CD4-positive, alpha-beta T cell treated with Interleukin-17A for 1 hour (primary cell): ENCODE measurements at regions not wholly inside any gene's neighbourhood (a gene's known extent, or its start where the extent isn't known, plus 50 kb on each side); places are given as distances from the start of the nearest gene placed in this dataset.
"Not testable (repeated sequence)": the region's sequence is repeated elsewhere in the genome, so short reads cannot be mapped to it uniquely, and the experiment has no call there.

Experiments
- DNase-seq: peaks from one replicate; pipeline ENCODE4 v3.0.0-alpha.2; 2020

DNA sequence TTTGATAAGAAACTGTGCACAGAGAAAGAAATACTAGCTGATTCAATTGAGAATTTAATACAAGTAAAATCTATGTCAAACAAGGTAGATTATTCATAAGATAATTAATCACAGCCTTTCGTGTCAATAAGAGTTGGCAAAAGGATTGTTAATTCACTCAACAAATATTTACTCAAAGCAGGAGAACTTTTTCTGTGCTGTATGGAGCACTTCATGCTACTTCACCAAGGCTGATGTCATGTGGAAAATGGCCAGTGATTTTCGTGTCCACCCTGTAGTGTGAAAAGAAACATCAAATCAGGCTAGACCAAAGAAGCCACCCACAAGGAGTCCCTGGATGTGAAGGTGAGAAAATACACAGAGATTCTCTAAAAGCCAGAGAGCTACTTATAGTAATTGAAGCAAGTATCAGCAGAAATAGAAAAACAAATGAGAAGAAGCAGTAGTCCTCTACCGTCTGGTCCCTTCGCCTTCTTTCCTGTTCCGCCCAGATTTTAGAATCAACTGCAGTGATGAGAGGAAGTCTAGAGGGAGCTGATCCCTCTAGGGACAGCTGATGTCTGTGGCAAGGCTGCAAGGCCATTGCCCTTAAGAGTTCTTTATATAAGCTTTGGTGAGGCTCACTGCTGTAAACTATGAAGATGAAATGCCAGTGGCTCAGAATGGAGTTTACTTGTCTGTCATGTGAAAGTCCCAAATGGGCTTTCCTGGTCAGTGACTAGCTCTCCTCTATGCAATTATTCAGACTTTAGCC, 201.3 kb upstream of the APCDD1 start:
- DNase-seq = no peak

DNA sequence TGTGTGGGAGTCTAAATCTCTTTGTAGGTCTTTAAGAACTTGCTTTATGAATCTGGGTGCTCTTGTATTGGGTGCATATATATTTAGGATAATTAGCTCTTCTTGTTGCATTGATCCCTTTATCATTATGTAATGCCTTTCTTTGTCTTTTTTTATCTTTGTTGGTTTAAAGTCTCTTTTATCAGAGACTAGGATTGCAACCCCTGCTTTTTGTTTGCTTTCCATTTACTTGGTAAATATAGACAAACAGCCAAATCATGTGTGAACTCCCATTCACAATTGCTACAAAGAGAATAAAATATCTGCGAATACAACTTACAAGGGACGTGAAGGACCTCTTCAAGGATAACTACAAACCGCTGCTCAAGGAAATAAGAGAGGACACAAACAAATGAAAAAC, 198.2 kb upstream of the APCDD1 start:
- DNase-seq = not testable (repeated sequence)

DNA sequence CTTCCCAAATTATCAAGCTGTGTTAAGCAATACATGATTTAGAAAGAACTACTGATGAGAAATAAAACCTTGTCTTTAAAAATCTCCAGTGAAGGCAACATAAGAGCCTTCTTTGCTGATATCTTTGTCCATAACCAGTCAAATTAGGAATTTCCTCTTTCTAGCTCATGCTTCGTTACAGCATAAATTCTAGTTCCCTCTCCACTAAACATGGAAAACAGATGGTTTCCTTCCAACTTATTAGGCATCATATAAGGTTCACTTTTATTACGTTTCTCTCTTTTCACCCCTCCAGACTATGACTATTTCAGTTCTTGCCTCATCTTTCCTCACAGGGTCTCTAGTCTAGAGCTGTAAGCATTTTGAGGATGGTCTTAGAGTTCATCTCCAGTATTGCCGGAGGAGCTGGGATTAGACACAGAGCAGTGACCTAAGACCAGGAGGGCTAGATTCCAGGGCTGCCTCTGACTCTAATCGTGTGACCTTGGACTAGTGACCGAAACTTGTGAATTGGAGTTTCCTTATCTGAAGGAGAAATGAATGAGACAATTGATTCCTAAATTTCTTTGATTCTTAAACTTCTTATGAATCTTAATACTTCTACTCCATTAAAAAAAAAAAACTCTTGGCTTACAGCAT, 195.5 kb upstream of the APCDD1 start:
- DNase-seq = no peak

DNA sequence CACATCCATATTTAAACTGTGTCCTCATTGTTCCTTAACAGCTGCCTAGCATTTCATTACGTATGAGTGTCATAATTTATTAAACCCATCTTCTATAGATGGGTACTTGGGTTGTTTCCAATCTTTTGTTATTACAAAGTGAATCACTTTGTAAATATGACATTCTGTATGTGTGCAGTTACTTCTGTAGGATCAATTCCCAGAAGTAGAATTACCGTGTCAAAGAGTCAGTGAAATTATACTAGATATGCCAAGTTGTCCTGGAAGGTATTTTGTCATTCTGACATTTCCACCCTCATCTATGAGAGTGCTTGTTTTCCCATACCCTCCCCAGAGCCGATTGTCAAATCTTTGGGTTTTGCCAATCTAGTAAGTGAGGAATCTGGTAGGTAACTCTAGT, 194.5 kb upstream of the APCDD1 start:
- DNase-seq = no peak

DNA sequence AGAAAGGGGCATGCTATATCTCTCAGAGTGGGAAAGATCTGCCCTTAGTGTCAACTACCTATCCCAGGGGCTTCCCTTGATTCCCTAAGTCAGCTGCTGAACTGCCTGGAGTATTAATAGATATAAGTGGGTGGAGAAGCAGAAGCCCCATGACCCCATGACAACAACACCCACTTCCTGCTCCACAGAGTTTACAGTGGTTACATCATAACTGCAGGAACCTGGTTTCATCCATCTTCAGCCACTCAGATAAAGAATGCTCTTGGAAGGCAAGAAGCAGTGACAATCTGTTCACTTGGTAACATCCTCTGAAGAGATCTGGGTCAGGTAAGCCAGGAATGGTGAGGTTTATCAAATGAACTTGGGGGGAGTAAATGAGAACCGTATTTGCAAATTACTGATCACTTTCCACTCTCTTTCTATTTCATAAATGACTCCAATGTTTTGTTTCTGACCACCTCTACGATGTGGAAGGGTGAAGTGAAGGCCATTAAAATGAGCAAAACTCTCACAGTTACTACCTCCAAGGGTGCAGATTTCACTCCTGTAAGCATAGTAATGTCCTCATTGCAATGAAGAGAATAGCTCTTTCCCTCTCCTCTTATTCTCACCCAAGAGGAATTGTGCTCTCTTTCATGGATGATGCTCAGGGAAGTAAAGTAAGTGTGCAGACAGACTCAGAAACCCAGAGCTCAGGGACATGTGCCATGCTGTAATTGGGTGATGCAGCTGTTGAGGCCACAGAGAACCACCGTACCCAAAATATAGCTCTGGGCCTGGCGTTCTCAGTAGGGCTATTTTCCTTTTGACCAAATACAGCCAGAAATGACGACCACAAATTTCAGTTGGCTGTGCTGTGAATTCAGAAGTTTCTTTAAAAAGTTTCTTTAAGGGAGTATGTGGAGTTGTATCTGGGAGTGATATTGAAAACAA, 192.8 kb upstream of the APCDD1 start:
- no peak for DNase-seq

DNA sequence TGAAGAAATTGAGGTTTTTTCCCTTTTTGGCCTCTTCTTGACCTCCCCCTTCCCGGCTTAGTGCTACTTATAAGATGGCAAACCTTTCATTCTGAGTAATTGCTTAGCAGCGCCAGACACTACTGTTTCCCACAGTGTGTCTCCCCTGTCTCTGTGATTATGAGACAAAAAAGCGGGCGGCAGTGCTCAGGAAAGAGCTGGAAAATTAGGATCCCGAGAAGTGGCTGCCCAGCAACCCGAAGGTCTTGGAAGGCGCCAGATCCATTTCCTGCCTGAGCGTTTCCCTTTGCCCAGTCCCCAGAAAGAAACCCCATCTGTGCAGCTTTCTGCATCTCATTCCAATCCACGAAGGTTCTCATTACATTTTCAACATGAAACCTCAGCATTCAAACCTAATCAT, 191.9 kb upstream of the APCDD1 start:
- no peak for DNase-seq

DNA sequence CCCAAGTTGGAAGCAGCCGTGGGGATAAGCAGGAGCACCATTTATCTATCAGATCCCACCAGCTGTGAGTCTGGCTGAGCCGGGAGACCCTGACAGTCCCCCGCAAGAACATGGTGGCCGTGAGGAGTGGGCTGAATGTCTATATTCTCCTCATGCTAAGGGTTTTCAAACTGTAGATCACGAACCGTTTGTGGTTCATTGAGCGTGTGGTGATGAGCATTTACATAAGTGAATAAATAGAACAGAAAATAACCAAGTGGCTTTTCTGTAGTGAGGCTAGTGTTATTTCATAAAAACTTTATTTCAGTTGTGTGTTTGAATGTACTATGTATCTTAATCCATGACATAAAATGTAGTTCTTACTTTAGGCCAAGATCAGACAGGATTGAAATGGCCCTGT, 190.2 kb upstream of the APCDD1 start:
- DNase-seq = no peak

DNA sequence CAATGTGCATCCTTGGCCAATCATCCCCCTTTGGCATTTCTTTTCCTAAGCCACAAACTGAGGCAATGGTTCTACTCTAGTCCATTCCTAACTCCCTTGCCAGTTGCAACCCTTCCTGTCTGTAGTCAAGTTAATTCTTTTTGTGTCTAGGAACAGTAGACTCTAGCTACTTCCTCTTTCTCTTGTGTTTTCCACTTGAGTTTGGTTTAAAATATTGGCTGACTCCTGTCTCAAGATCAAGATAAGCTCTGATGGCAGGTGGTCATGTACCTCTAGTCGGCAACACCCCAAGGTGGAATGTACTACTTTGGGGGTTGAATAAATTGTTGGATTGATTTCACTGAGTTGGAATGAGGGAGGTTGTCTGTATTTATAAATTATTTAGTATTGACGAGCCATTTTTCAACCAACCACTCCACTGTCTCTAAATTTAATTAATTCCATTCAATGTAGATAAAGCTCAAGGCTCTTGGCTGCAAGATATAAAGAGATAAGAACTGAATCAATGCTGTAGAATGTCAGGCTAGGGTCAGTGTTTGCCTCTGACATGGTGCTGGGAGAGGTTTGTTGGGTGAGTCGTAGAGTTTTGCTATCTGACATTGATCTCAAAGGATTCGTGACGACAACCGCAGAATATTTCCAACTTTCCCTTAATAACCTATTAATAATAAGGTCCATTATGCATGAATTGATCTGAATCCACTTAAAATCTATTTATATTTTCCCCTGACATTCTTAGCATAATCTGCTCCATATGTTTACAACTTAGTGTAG, 188.7 kb upstream of the APCDD1 start:
- DNase-seq = no peak

DNA sequence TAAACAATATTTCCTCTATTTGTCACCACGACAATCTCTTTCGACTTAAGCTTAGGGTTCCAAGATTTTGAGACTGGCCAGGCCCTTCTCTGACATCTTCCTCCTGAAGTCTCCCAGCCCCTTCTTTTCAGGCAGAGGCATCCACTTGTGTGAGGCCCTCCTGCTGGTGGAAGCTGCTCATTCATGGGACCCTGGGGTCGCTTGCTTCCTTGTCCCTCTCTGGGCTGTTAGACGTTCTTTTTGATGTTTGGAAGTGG, 188.2 kb upstream of the APCDD1 start:
- DNase-seq = no peak

DNA sequence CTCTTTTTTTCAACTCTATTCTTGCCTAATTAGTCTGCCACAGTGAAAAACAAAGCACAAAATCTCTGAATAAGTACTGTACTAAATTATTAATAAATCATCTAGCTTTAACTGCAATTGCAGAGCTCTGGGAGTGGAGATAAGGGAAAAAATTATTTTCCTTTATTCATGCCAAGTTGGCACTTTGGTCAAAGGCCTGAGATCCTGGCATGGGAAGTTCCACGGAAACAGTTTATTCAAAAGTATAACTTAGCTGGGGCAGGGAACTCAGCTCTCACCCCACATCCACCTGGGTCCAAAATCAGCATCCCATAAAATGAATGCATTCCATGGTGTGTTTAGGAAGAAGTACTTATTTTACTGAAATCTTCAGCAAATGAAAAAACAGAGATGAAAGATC, 185.2 kb upstream of the APCDD1 start:
- no peak for DNase-seq

DNA sequence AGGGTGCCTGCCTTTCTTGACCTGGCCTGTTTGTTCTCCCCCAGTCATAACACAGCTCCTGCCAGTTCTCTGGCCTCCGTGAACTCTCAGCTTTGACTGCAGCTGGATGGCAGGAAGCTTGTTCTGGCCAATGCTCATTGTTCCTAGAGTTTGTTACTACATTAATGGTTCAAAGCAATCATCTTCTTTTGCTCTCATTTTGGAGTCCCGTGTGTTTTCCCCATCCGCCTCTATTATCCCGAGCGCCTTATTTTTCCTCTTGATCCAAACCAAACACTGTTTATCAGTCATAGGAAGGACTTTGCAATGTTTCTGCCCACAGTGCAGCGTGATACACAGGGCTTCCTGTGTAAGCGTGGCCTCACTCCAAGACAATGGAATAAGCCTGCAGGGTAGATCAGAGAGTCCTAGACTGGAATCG, 184.3 kb upstream of the APCDD1 start:
- no peak for DNase-seq

DNA sequence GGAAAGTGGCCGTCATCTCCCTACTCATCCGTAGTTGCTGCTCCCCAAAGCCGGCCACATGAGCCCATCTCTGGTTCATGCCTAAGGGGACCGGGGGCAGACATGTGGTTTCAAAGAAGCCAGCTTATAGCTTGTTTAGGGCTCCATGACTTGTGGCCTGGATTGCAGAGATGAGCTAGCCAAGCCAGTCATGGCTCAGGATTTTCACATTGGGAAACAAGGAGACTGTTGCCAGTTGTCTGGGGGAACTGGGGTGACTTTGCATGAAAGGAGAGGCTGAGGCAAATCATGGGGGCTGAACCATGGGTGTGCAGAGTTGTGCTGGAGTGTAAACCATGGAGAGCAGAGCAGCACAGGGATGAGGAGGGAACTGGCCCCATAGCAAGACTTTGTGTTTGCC, 183.0 kb upstream of the APCDD1 start:
- no peak for DNase-seq

DNA sequence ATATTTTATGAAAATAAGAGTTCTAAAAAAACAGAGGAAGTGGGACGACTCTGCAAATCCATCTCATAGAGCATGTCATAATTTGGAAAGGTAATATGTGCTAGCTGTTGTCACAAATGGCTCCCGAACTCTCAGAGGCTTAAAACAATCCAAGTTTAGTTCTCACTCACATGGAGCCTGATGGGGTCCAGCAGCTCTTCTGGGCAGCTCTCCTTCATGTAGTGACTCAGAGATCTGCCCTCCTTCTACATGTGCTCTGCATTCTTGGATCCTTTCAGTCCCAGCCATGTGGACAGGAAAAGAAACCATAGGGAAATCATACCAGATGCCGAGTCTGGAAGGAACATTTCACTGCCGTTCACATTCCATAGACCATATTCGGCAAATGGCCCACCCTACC, 180.1 kb upstream of the APCDD1 start:
- DNase-seq = no peak

DNA sequence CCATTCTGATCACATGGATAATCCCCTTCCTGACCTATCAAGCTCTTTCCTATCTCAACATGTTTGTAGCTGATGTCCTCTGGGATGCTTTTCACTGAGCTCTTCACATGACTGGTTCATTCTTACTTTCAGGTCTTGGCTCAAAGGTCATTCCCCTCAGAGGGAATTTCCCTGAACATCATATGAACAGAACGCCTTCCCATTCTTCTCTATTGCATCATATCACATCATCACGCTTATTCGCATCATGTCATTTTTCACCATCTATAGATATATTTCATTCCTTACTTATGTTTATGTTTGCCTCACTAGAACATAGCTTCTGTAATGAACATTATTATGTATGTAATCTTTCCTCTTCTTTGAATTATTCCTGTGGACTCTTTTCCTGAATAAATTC, 178.9 kb upstream of the APCDD1 start:
- DNase-seq = no peak

DNA sequence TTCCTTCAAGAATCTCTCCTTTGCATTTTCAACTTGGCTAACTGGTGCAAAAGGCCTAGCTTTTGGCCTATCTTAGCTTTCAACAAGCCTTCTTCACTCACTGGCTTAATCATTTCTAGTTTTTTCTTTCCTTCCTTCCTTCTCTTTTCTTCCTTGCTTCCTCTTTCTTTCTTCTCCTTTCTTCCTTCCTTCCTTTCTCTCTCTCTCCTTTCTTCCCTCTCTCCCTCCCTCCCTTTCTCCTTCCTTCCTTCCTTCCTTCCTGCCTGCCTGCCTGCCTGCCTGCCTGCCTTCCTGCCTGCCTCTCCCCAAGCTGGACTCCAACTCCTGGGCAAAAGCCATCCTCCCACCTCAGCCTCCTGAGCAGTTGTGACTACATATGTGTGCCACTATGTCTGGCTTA, 176.2 kb upstream of the APCDD1 start:
- no peak for DNase-seq

DNA sequence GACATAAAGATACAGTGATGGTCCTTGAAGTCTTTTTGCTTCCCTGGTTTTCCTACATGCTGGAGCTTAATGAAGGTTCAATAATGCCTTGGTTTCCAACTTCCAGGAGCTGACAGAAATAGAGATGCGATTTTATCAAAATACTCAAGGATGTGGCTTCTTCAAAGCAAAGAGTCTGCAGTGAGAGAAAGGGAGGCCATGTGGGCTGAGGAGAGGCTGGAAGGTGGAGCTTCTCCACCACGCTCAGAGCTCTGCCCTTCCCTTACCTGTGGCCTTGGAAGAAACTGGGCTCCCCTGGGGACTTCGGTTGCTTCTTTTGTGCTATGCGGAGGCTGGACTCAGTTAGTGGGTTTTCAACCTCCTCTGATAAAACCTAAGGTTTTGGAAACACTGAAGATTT, 175.0 kb upstream of the APCDD1 start:
- DNase-seq = no peak

DNA sequence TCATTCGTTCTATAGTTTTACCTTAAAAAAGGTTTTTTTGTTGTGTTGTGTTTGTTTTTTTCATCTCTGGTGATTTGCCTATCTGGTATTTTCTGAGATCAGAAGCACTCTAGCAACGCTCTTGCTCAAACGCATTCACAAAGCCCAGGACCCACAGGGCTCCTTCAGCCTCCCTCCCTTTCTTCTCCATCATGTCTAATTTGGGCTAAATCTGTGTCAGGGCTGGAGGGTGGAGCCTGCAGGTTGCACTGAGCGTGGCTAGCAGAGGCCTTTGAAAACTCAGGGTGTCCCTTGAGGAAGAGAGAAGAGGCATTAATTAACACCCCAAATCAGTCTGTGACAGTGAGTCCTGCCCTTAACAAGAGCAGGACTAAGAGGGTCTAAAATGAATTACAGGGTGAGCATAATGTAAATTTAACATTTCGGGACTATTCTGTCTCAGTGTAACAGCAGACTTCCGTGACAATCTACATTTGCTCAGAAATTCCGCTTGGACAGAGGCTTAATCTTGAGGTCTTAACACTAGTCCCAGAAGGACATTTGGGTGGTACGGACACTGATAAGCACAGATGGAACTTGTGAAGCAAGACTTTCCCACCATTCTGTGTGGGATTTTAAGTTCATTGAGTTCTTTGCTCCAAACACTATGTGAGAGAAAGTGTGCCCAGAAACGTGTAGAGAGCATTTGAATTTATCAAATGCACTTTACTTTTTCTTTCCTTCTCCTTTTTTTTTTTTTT, 174.4 kb upstream of the APCDD1 start:
- DNase-seq = no peak

DNA sequence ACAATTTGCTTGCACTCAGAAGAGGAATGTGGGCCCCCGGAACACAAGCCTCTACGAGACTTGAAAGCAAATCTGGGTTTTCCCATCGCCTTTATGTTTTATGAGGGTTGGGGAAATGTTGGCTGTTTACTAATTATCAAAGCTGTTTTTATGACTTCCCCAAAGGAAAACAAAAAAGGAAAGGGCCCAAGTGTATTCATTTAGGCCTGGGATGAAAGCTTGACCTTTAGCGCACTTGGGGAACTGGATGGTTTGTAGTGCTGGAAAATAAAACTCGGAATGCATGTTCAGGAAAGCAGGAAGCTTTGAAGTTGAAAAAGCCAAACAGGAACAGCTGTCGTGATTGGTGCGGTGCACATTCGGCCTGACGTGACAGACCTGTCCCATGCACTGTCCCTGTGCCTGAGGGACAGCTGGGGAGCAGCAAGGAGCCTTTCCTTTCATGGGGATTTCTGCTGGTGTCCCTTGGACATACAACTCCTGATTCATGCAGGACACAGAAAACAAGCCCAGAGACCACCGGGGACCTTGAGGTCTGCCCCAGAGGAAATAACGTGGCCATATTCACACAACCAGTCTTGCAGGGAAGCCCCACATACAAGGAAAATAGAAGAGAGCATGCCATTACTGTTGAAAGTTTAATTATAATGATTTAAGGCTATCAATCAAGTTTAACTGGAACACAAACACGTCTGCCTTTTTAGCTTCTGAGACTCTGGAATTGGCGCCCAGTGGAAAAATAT, 169.7 kb upstream of the APCDD1 start:
- DNase-seq = no peak

DNA sequence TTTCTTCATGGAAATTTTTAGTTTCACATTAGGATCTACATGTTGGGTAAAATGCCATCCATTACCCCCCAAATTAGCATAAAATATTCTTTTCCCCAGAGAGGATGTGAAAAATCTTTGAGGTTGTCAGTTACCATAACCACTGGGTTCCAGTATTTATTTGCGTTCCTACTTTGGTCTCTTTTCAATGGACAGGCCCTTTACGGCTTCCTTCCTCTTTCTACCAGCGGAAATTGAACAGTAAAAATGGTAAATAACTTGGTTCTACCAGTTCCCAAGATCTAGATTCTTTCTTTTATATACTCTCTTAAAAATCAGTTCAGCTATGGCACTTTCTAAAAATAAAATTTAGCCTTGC, 169.2 kb upstream of the APCDD1 start:
- peak; percentile 1 for DNase-seq

DNA sequence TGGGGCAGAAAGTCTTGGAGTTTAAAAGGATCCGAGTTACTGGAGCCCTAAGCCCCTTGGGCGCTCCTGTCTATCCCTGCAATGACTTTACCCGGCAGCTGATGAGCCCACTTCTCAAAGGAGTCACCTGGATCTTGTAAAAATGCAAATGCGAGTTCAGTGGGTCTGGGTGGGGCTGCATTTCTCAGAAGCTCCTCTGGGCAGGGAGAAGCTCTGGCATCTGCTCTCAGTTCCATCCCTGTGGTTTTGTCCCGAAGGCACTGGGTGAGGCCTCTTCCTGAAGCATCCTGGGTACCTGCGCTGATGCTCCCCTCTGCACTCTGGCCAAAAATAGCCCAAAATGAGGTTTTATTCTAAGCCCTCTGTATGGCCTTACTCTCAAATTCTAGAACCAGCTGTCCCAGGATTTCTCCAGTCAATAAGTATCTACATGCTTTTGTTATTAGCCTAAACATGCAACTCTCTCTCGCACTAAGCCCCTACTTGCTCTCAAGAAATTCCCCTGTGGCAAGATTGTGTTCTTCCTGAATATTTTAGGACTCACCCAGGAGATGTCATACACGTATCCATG, 167.8 kb upstream of the APCDD1 start:
- DNase-seq = no peak

DNA sequence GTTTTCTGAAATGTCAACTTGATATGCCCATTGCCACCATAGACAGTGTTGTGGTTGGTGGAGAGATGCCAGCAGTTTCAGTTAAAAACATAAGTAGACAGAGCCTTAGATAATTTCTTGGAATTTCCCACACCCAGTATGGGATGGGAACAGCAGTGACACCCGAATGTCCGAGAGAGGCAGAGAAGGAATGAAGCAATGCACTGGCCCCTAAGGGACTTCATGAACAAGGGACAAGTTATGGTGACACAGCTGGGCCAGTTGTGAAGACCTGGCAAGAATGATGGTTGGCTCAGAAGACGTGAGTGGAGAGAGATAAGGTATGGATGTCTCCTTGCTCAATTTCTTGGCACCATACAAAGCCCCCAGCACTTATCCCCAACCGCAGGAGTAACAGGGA, 165.2 kb upstream of the APCDD1 start:
- DNase-seq = no peak
